Epithelial cell of esophagus (primary cell): ENCODE measurements at regions not wholly inside any gene's neighbourhood (a gene's known extent, or its start where the extent isn't known, plus 50 kb on each side); places are given as distances from the start of the nearest gene placed in this dataset.

Experiments
- DNase-seq: peaks from one replicate; pipeline ENCODE4 v3.0.0; 2010; ENCODE audit warnings: low read depth
- H3K4me3 ChIP-seq: 2 replicates; pipeline ENCODE4 v1.5.1; 2011; ENCODE audit warnings: mild to moderate bottlenecking, low read length, control low read depth
- CTCF ChIP-seq: IDR thresholded peaks from 2 replicates; pipeline ENCODE4 v1.5.1; 2011; ENCODE audit warnings: low read depth, mild to moderate bottlenecking, low read length, control low read depth, inconsistent platforms; ENCODE audit not compliant: insufficient read depth; ENCODE audit errors: missing control alignments

- DNase-seq = no peak
- no peak overlapping the region for H3K4me3 ChIP-seq
- no peak for TF ChIP-seq CTCF
These were observed 53.7 kb upstream of the SMAD1 start for GRCh38 chr4:145427991-145428390.

- no peak for DNase-seq
- no peak overlapping the region for H3K4me3 ChIP-seq
- TF ChIP-seq CTCF = no peak
These were observed 54.4 kb upstream of the SMAD1 start for GRCh38 chr4:145427221-145427620.

GRCh38 chr4:145423017-145423708, 58.5 kb upstream of the SMAD1 start:
- peak; percentile 18 for DNase-seq
- H3K4me3 ChIP-seq = no peak overlapping the region
- TF ChIP-seq CTCF = no peak

- H3K4me3 ChIP-seq = no peak overlapping the region
- no peak for TF ChIP-seq CTCF
- DNase-seq = peak; percentile 13
These were observed 60.9 kb upstream of the SMAD1 start for GRCh38 chr4:145420595-145421214.

- H3K4me3 ChIP-seq = no peak overlapping the region
- no peak for DNase-seq
- TF ChIP-seq CTCF = no peak
These were observed 62.9 kb upstream of the SMAD1 start for GRCh38 chr4:145418739-145419138.

- no peak for DNase-seq
- no peak overlapping the region for H3K4me3 ChIP-seq
- TF ChIP-seq CTCF = no peak
These were observed 64.1 kb upstream of the SMAD1 start for GRCh38 chr4:145417348-145418130.
